LNCAP (cell line): ENCODE measurements at regions not wholly inside any gene's neighbourhood (a gene's known extent, or its start where the extent isn't known, plus 50 kb on each side); places are given as distances from the start of the nearest gene placed in this dataset.

Experiments
- TF ChIP-seq, protein P1 (sequence below): fragments of 450-650 bp; IDR thresholded peaks from 2 replicates; pipeline ENCODE4 v1.5.1; 2017; ENCODE audit warnings: mild to moderate bottlenecking

GRCh38 chr2:238551091-238551490, 124.4 kb downstream of the ASB1 start:
- TF ChIP-seq, protein P1, sequence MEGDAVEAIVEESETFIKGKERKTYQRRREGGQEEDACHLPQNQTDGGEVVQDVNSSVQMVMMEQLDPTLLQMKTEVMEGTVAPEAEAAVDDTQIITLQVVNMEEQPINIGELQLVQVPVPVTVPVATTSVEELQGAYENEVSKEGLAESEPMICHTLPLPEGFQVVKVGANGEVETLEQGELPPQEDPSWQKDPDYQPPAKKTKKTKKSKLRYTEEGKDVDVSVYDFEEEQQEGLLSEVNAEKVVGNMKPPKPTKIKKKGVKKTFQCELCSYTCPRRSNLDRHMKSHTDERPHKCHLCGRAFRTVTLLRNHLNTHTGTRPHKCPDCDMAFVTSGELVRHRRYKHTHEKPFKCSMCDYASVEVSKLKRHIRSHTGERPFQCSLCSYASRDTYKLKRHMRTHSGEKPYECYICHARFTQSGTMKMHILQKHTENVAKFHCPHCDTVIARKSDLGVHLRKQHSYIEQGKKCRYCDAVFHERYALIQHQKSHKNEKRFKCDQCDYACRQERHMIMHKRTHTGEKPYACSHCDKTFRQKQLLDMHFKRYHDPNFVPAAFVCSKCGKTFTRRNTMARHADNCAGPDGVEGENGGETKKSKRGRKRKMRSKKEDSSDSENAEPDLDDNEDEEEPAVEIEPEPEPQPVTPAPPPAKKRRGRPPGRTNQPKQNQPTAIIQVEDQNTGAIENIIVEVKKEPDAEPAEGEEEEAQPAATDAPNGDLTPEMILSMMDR: no peak

GRCh38 chr2:238552226-238552625, 125.5 kb downstream of the ASB1 start:
- TF ChIP-seq, protein P1: no peak

GRCh38 chr2:238553159-238553558, 126.4 kb downstream of the ASB1 start:
- TF ChIP-seq, protein P1: no peak

DNA sequence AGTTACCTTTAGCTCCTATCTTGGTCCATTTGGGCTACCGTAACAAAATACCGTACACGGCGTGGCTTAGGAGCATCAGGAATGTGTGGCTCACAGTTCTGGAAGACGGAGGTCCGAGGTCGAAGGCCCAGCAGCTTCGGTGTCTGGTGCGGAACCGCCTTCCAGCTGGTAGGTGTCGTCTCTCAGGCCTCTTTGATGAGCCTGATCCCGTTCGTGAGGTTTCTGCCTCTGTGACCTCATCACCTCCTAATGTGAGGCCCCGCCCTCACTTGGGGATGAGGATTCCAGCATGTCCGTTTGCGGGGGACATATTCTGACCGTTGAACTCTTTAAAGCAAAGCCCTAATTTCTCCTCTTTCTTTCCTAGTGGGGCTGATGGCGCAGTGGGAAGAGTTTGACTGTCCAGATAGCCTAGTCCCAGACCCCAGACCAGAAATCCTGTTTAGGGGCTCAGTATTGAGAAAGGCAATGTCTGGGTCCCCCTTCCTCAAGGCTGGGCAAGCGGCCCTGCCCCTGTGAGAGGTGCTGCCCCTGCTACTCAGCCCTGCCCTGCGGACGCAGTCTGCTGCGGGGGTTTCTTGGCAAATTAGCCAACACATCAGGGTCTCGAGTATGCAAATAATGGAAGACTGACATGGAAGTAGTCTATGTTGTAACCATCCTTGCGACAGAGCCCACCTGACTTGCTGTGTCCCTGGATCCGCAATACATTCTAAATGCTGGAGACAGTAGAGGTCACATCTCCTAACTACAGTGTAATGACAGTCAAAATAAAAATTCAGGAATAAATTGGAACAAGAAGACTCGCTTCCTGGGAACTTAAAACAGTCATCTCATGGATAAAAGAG, 128.0 kb downstream of the ASB1 start:
- TF ChIP-seq, protein P1: no peak

DNA sequence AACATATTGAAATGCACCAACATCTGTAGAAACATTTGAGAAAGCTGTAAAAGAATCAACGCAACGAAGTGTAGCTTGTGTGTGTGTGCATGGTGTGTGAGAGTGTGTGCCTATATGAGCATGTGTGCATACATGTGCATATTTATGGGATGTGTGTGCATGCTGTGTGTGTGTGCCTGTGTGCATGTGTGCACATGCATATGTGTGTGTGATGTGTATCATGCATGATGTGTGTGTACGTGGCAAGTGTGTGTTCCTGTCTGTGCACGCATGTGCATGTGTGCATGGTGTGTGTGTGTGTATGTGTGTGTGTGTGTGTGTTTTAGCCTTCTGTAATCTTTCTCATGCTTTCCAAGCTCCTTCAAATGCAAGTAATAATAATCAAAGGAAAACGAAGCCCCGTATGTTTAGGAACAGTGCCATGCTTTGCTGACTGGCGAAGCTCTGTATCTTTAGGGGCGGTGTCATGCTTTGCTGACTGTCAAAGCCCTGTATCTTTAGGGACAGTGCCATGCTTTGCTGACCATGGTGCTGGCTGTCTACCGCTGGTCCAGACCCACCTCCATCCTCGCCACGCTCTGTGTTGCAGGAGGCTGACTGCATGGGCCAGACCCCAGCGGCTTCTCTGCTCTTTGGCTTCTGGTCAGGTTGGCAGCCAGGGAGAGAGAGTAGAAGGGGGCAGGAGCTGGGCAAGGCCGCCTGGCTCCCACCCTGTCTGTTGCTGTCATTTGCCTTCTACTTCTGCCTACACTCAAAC, 129.2 kb downstream of the ASB1 start:
- TF ChIP-seq, protein P1: no peak

DNA sequence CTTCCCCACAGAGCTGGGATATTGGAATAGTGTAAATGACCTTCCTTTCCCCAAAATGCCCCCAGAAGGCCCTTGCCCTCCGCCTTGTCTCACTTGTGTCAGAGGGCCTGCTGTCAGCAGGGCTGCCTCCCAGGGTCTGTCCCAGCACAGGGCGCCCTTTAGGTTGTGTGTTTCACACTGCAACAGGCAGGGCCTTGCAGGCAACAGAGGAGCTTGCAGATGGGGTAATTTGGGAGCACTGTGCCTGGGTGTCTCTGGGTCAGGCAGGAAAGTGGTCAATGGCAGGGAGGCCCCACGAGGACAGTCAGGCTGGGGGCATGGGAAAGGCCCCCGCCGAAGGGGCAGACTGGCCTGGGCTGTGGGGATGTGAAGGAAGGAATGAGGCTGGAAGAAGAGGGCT, 130.7 kb downstream of the ASB1 start:
- TF ChIP-seq, protein P1: no peak

DNA sequence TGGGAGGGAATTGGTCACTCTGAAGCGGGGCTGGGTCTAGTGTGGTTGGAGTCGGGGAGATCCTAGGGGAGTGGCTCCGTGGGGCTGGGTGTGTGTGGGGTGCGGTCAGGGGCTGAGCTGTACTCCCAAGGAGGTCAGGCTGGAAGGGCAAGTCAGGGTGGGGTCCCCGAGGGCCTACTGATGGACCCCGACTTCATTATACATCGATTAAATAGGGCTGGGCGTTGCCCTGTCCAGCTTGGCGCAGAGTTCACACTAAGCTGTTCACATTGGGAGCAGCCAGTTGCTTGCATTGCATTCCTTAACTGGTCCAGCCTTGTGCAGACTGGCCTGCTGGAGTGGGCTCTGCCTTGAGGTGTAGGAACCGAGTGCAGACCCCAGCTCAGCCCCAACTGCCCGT, 131.2 kb downstream of the ASB1 start:
- TF ChIP-seq, protein P1: no peak
